ENCODE measurements at regions not wholly inside any gene's neighbourhood (a gene's known extent, or its start where the extent isn't known, plus 50 kb on each side); places are given as distances from the start of the nearest gene placed in this dataset.

GRCh38 chr5:4627131-4627530 is 513.0 kb upstream of the ADAMTS16 start:
- TF ChIP-seq CTCF (IDR thresholded peaks at IDR 0.05; ENCODE audit: low read length) (no peak), EZH2 (optimal IDR thresholded peaks at IDR 0.05; ENCODE audit: low read depth, low read length) (no peak), EZH2phosphoT487 (IDR thresholded peaks at IDR 0.05; ENCODE audit: low read length) (no peak)

Measured in MM.1S (cell line).